ENCODE measurements at regions not wholly inside any gene's neighbourhood (a gene's known extent, or its start where the extent isn't known, plus 50 kb on each side); places are given as distances from the start of the nearest gene placed in this dataset.

DNA sequence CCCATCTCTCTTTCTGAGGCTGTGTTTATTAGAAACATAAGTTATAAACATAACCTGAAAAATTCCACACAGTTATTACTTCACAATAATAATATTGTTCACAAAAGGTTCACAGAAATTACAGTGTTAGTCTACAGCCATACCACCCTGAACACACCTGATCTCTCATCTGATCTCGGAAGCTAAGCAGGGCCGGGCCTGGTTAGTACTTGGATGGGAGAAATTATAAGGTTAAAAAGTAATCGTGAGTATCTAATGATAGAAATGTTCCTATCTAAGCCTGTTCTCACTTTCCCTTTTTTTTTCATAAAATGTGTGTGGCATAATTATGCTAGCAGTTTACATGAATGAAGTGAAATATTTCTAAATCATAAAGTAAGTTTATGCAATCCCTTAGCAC lies 647.8 kb downstream of the TBC1D32 start:
- TF ChIP-seq, protein P1, sequence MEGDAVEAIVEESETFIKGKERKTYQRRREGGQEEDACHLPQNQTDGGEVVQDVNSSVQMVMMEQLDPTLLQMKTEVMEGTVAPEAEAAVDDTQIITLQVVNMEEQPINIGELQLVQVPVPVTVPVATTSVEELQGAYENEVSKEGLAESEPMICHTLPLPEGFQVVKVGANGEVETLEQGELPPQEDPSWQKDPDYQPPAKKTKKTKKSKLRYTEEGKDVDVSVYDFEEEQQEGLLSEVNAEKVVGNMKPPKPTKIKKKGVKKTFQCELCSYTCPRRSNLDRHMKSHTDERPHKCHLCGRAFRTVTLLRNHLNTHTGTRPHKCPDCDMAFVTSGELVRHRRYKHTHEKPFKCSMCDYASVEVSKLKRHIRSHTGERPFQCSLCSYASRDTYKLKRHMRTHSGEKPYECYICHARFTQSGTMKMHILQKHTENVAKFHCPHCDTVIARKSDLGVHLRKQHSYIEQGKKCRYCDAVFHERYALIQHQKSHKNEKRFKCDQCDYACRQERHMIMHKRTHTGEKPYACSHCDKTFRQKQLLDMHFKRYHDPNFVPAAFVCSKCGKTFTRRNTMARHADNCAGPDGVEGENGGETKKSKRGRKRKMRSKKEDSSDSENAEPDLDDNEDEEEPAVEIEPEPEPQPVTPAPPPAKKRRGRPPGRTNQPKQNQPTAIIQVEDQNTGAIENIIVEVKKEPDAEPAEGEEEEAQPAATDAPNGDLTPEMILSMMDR (conservative IDR thresholded peaks at IDR 0.05; ENCODE audit: low read depth) = no peak
- POLR2A ChIA-PET (ENCODE audit: low non-redundant PET) = no interaction called here
- no peak for DNase-seq (ENCODE audit: low spot score)
- CTCF ChIA-PET = no interaction called here
- no peak overlapping the region for H3K27ac ChIP-seq

DNA sequence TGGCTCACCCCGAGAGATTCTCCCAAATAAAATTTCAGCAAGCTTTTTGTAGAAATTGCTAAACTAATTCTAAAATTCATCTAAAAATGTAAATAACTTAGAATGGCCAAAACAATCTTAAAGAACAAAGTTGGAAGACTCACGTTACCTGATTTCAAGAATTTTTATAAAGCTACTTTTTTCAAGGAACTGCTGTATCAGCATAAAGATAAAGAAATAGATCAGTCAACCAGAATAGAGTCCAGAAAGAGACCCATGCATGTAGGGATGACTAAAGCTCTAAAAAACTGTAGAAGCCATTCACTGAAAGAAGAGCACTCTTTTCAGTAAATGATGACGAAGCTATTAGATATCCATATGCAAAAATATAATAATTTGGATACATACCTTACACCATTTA lies 652.1 kb downstream of the TBC1D32 start:
- TF ChIP-seq, protein P1 (conservative IDR thresholded peaks at IDR 0.05; ENCODE audit: low read depth) = no peak
- H3K27ac ChIP-seq = no peak overlapping the region
- DNase-seq (ENCODE audit: low spot score) = no peak
- ChIA-PET POLR2A (ENCODE audit: low non-redundant PET) (no interaction called here), CTCF (interaction anchor here (0.6 kb wide), 1 partner anchor 609 kb away, joined by 3 read pairs; no protein-coding TSS in a partner anchor)

DNA sequence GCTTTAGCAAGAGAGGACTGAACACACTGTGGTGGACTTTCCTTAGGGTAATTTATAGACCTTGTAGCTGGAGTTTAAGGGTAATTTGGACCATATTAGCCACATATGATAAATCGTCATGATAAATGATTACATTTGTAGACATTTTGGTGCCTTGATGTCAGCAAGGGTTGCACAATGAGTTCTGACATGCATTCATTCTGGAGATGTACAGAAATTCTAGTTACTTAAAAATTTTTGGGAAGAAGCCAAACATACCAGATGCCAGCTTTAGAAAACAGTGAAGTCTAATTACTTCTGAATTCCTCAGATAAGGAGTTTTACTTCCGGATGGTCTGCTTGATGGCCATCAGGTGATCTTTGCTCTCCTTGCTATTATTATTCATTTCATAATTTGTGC lies 653.1 kb downstream of the TBC1D32 start:
- ChIA-PET POLR2A (ENCODE audit: low non-redundant PET) (no interaction called here), CTCF (no interaction called here)
- TF ChIP-seq, protein P1 (conservative IDR thresholded peaks at IDR 0.05; ENCODE audit: low read depth) = no peak
- DNase-seq (ENCODE audit: low spot score) = no peak
- H3K27ac ChIP-seq = no peak overlapping the region

DNA sequence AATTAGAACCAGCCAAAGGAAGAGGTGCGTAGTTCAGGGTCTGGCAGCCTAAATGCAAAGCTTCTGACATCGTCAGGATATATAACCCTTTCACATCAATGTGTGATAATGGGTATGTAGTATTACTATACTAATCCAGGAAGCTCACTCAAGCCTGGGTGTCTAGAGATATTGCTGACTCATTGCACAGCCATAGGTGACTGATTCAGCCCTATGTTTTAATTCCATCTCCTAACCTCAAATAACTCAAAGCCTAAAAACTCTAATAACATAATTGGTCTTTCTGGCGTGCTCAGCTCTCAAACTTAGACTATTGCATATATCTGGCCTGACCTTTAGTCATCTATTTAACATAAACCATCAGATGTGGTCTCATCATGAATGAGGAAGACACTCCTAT lies 658.4 kb downstream of the TBC1D32 start:
- ChIA-PET POLR2A (ENCODE audit: low non-redundant PET) (no interaction called here), CTCF (no interaction called here)
- no peak for DNase-seq (ENCODE audit: low spot score)
- no peak overlapping the region for H3K27ac ChIP-seq
- TF ChIP-seq, protein P1 (conservative IDR thresholded peaks at IDR 0.05; ENCODE audit: low read depth) = no peak

DNA sequence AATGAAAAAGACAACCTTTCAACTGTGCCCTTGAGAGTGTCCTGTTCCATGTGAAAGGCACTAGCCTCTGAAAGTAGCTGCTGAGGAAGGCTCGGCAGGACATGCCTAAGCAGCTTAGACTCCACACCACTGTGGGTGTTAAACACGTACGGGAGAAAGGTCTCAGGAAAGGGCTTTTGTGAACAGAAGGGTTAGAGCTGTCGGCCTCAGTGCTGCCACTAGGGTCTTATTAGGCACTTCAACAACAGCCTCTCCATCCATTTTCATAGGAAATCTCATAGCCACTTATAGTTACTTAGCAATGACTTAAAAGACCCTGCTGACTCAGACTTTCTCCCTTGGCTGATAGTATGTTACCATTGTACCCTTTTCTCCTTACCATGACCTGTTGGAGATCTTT lies 662.8 kb downstream of the TBC1D32 start:
- ChIA-PET POLR2A (ENCODE audit: low non-redundant PET) (no interaction called here), CTCF (no interaction called here)
- DNase-seq (ENCODE audit: low spot score) = no peak
- TF ChIP-seq, protein P1 (conservative IDR thresholded peaks at IDR 0.05; ENCODE audit: low read depth) = no peak
- no peak overlapping the region for H3K27ac ChIP-seq

DNA sequence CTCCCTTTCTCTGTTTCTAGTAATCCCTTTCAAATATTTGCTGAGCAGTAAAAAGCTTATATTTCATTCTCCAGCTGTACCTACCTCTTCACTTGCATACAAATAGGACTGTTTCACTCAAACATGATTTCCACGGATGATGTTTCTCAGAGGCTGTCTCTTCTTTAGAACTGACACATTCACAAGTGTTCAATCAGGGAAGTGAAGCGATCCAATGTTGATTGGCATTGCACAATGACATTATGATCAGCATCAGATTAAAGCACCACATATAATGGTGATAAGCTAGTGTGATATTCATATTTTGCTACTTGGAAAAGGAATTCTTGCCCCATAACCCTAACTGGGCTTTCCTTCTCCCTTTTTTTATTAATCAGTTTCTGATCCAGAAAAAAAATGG lies 681.8 kb downstream of the TBC1D32 start:
- DNase-seq (ENCODE audit: low spot score) = no peak
- POLR2A ChIA-PET (ENCODE audit: low non-redundant PET) = no interaction called here
- TF ChIP-seq, protein P1 (conservative IDR thresholded peaks at IDR 0.05; ENCODE audit: low read depth) = no peak
- H3K27ac ChIP-seq = no peak overlapping the region
- CTCF ChIA-PET = no interaction called here

DNA sequence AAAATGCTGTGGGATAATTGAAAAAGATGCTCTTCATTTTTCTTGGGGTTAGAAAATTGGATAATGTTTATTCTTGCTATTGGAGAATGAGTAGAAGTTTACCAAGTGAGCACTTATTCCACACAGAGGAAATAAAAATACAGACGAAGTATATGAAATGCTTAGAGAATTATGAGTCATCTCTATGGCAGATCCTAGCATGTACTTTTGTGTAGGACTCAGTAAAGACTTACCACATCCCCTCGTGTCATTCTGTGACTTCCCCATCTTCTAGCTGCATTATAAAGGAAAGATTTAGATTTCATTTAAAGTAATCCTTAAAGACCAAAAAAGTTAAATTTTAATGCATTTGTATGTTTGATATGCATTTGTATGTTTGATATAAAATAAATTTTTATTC lies 685.6 kb downstream of the TBC1D32 start:
- CTCF ChIA-PET = no interaction called here
- H3K27ac ChIP-seq = no peak overlapping the region
- TF ChIP-seq, protein P1 (conservative IDR thresholded peaks at IDR 0.05; ENCODE audit: low read depth) = no peak
- POLR2A ChIA-PET (ENCODE audit: low non-redundant PET) = no interaction called here
- DNase-seq (ENCODE audit: low spot score) = peak; percentile 0
